ENCODE measurements at regions not wholly inside any gene's neighbourhood (a gene's known extent, or its start where the extent isn't known, plus 50 kb on each side); places are given as distances from the start of the nearest gene placed in this dataset.

DNA sequence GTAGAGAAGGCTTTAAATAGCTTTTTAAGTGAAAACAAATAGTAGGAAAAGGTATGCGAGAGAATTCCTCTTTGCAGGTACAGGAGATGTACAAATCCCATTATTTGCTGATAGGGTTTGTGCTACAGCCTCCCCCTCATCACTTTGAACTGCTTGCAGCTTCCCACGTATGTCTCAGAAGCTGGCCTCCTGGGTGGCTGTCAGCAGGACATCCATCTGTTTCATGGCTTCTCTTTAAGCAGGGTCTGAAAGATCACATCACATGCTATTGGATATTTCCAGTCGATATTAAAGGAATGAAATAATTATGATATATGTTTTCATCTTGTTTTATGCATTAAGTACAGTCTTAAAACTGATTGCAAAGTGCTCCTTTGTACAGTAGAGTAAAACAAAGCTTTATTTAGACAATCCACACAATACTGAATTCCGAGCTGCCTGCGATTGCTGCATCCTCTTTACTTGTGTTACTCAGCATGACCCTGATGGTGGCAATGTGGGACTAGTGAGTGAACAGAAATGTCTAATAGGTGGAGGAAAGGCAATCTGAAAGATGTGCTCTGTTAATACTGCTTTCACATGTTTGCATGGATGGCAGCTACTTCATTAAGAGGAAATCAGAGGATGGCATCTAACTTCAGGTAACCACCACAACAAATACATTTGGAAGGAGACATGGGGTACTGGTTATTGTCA is 930.6 kb upstream of the SEMA6D start:
- no peak overlapping the region for H3K4me3 ChIP-seq (ENCODE audit: low read length)
- no peak for DNase-seq (ENCODE audit: low read depth, low spot score)

- DNase-seq (ENCODE audit: low read depth, low spot score): no peak
These were observed 921.6 kb upstream of the SEMA6D start for GRCh38 chr15:46795685-46796084.

GRCh38 chr15:46808834-46809233 is 908.5 kb upstream of the SEMA6D start:
- H3K4me3 ChIP-seq (ENCODE audit: low read length): no peak overlapping the region
- no peak for DNase-seq (ENCODE audit: low read depth, low spot score)

More at GRCh38 chr15:46795685-46796084, 921.6 kb upstream of the SEMA6D start:
- H3K4me3 ChIP-seq (ENCODE audit: low read length): no peak overlapping the region

- DNase-seq (ENCODE audit: low read depth, low spot score): no peak
- H3K4me3 ChIP-seq (ENCODE audit: low read length): no peak overlapping the region
These were observed 902.1 kb upstream of the SEMA6D start for GRCh38 chr15:46815240-46815639.

GRCh38 chr15:46815765-46816164 is 901.5 kb upstream of the SEMA6D start:
- no peak overlapping the region for H3K4me3 ChIP-seq (ENCODE audit: low read length)
- no peak for DNase-seq (ENCODE audit: low read depth, low spot score)

DNA sequence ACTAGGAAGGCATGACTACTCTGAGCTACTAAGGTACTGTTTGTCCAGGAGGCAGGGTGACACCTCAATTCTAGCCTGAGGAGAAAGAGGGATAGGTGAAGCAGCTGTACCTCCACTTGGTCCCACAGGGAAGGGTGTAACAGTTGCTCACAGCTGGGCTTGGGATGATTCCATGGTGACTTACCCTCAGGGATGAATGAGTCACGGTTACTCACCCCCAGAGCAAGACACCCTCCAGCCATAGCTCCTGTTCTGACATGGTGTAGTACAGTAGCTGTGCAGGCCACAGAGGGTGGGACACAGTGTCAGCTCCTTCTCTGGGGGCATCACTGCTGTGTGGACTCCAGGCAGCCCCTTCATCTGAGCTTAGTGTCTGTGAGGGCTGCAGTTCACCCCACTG is 868.6 kb upstream of the SEMA6D start:
- DNase-seq (ENCODE audit: low read depth, low spot score): no peak
- H3K4me3 ChIP-seq (ENCODE audit: low read length): no peak overlapping the region

GRCh38 chr15:46853600-46853999 is 863.7 kb upstream of the SEMA6D start:
- DNase-seq (ENCODE audit: low read depth, low spot score): no peak
- no peak overlapping the region for H3K4me3 ChIP-seq (ENCODE audit: low read length)

DNA sequence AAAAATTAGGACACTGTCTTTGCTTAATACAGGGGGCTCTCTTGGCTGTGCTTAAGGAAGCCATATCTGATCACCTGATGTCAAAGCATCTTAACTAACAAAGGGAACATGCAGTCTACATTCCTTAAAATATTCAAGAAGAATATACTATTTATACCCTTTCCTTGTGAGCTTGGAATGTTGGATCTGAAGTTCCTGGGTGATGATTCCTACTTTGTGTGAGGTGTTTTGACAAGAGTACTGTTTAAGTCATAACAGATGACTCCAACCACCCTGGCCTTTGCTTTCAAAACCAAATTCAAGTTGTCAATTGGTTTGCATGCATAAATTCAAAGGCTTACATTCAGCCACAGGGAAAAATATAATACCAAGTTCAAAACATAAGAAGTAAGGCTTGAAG is 862.7 kb upstream of the SEMA6D start:
- no peak overlapping the region for H3K4me3 ChIP-seq (ENCODE audit: low read length)
- no peak for DNase-seq (ENCODE audit: low read depth, low spot score)

GRCh38 chr15:46855388-46855787 is 861.9 kb upstream of the SEMA6D start:
- no peak for DNase-seq (ENCODE audit: low read depth, low spot score)
- no peak overlapping the region for H3K4me3 ChIP-seq (ENCODE audit: low read length)

- no peak for DNase-seq (ENCODE audit: low read depth, low spot score)
These were observed 860.3 kb upstream of the SEMA6D start for GRCh38 chr15:46856839-46857502.

DNA sequence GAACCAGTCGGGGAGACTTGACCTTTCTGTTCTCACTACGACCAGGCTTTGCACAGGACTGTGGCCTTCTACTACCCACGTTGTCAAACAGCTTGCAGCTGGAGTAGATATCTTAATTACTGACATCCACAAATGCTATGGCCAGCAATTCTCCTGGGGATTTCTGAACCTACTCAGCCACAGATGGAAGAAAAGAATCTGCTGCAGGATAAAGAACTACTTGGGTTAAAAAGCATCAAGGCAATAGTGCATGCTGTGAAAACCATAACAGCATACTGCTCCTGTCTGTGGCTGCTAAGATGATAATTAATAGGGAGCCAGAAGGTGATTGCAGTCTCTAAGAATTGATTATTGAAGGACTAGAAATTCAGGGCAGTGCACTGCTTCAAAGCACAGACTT is 859.2 kb upstream of the SEMA6D start:
- H3K4me3 ChIP-seq (ENCODE audit: low read length): no peak overlapping the region
- DNase-seq (ENCODE audit: low read depth, low spot score): no peak

More at GRCh38 chr15:46856839-46857502, 860.3 kb upstream of the SEMA6D start:
- no peak overlapping the region for H3K4me3 ChIP-seq (ENCODE audit: low read length)

- H3K4me3 ChIP-seq (ENCODE audit: low read length): no peak overlapping the region
- DNase-seq (ENCODE audit: low read depth, low spot score): no peak
These were observed 855.5 kb upstream of the SEMA6D start for GRCh38 chr15:46861796-46862195.

- H3K4me3 ChIP-seq (ENCODE audit: low read length): no peak overlapping the region
- DNase-seq (ENCODE audit: low read depth, low spot score): no peak
These were observed 852.1 kb upstream of the SEMA6D start for GRCh38 chr15:46865155-46865554.

- H3K4me3 ChIP-seq (ENCODE audit: low read length): no peak overlapping the region
- DNase-seq (ENCODE audit: low read depth, low spot score): no peak
These were observed 844.9 kb upstream of the SEMA6D start for GRCh38 chr15:46872286-46872980.

DNA sequence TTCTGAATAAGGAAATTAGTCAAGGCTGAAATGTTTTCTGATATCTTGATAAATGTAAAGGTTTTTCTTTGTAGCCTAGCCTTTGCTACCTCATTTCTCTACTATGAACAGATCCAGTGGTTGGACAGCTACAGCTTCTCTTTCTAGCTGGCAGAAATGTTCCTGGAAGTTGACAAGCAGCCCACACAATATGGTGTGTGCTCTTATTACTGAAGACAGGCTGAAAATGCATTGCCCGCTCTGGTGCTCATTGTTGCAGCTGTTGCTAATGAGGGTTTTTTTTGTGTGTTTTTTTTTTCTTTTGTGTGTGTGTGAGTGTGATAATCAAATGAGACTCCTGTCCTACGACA is 844.3 kb upstream of the SEMA6D start:
- H3K4me3 ChIP-seq (ENCODE audit: low read length): no peak overlapping the region
- no peak for DNase-seq (ENCODE audit: low read depth, low spot score)

DNA sequence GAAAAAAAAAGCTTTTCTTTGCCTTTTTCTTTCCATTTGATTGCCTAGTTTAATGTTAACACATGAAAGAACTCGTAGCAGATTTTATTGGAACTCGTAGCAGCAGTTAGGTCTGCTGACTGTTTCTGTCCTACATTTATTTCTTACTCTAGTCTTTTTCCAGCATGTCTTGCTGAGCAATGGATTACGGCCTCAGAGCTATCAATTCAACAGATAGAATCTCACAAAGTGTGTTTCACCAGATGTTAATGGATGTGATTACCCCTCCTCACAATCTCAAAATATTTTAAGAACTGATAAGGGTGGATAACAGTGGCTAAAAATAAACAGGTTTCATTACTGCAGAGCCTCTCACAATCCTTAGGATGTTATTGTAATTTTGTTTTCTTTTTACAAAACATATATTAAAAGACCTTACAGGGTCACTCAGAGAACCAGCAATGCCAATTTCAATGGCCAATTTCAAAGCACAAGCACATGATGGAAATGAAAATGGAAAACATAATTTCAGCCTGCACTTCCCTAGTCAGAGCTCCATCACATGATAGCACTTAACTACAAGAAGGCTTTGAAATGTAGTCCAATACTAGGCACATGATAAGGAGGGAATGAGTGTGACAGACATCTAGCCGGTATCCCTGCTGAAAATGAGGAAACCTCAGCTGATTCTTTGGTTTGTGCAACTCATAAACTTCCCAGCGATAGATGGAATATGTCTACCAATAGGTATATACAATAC is 838.1 kb upstream of the SEMA6D start:
- no peak for DNase-seq (ENCODE audit: low read depth, low spot score)
- no peak overlapping the region for H3K4me3 ChIP-seq (ENCODE audit: low read length)

- H3K4me3 ChIP-seq (ENCODE audit: low read length): no peak overlapping the region
- no peak for DNase-seq (ENCODE audit: low read depth, low spot score)
These were observed 836.5 kb upstream of the SEMA6D start for GRCh38 chr15:46880791-46881190.

DNA sequence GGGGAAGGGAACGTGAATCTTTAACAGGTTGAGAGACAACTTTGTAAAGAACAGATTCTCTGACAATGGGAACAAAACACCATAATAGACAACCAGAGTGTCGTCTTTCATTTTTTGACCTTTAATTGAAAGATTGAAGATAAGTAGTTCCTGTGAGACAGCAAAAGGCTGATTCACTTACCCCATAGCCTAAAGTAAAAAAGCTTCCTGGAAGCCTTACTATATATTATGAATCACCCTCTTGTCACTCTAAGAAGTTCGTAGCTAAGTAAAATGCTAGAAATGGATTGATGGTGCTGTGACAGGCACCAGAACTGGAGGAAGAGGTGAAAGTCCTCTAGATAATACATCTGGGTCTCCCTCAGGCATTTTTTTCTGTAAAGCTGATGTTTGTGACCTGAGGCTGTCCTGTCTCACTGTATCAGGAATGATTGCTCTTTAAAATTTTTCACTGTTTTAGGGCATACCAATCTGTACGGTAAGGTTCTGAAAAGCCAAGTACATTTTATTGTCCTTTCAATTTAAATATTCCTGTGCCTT is 824.6 kb upstream of the SEMA6D start:
- no peak overlapping the region for H3K4me3 ChIP-seq (ENCODE audit: low read length)
- DNase-seq (ENCODE audit: low read depth, low spot score): no peak

DNA sequence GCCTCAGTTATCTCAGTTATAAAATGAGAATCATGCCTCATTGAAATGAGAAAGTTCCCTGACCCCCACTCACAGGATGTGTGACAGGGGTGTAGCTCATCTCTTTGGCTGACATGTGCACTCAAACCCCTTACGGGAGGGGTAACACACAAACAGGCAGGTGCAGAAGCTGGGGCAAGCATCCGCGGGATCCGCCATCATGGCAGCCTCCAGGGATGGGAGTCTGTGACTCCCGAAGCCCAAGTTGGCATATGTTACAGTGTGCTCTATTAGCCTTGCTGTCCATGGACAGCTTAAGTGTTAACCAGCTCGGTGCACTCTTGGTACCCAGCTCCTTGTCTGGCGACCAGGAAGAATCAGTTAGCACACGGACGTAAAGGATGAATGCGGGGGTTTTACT is 822.7 kb upstream of the SEMA6D start:
- H3K4me3 ChIP-seq (ENCODE audit: low read length): no peak overlapping the region
- no peak for DNase-seq (ENCODE audit: low read depth, low spot score)

DNA sequence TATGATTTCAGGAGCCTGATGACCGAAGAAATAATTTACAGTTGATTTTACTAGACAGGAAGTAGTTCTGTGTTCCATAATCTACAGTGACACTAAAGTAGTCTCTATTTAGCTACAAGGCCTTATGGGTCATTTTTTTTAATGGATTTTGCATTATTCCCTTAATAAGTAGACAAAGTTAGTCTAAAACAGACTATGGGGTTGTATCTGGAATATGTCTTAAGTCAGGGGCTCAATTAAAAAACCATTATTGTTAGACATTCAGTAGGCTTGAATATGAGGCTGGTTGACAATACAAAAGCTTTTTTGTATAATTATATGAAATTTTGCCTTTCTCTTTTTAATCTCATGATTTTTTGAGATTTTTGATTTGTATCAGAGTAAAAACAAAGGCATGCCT is 820.0 kb upstream of the SEMA6D start:
- no peak overlapping the region for H3K4me3 ChIP-seq (ENCODE audit: low read length)
- no peak for DNase-seq (ENCODE audit: low read depth, low spot score)

Data from Jurkat, Clone E6-1 (cell line).